ENCODE measurements at regions not wholly inside any gene's neighbourhood (a gene's known extent, or its start where the extent isn't known, plus 50 kb on each side); places are given as distances from the start of the nearest gene placed in this dataset.

- no peak for DNase-seq (ENCODE audit: low read depth)
Measured at GRCh38 chr6:12221856-12222255, 68.3 kb upstream of the EDN1 start.

- DNase-seq (ENCODE audit: low read depth) = no peak
Measured at GRCh38 chr6:12222405-12223366, 67.5 kb upstream of the EDN1 start.

GRCh38 chr6:12223383-12223782, 66.8 kb upstream of the EDN1 start:
- DNase-seq (ENCODE audit: low read depth) = no peak

GRCh38 chr6:12224251-12224650, 65.9 kb upstream of the EDN1 start:
- DNase-seq (ENCODE audit: low read depth) = no peak

GRCh38 chr6:12228447-12229146, 61.6 kb upstream of the EDN1 start:
- no peak for DNase-seq (ENCODE audit: low read depth)

GRCh38 chr6:12229332-12229731, 60.8 kb upstream of the EDN1 start:
- DNase-seq (ENCODE audit: low read depth) = no peak

- no peak for DNase-seq (ENCODE audit: low read depth)
Measured at GRCh38 chr6:12230523-12230922, 59.6 kb upstream of the EDN1 start.

GRCh38 chr6:12232339-12232738, 57.8 kb upstream of the EDN1 start:
- peak; percentile 17 for DNase-seq (ENCODE audit: low read depth)

GRCh38 chr6:12232821-12233220, 57.3 kb upstream of the EDN1 start:
- DNase-seq (ENCODE audit: low read depth) = no peak

GRCh38 chr6:12233693-12234571, 56.2 kb upstream of the EDN1 start:
- DNase-seq (ENCODE audit: low read depth) = peak; percentile 70

GRCh38 chr6:12235341-12235740, 54.8 kb upstream of the EDN1 start:
- no peak for DNase-seq (ENCODE audit: low read depth)

GRCh38 chr6:12238219-12238618, 51.9 kb upstream of the EDN1 start:
- no peak for DNase-seq (ENCODE audit: low read depth)

All from Daoy (cell line).